NOMO-1 treated with DMSO at 0.1 percent for 48 hours (cell line): ENCODE measurements at regions not wholly inside any gene's neighbourhood (a gene's known extent, or its start where the extent isn't known, plus 50 kb on each side); places are given as distances from the start of the nearest gene placed in this dataset.

Source experiments
- DNase-seq: peaks from one replicate; lab custom pipeline; 2025; ENCODE audit not compliant: unreplicated experiment; lab: John Stamatoyannopoulos, UW

- no peak for DNase-seq
Observed at GRCh38 chr2:120948662-120949011, 213.0 kb downstream of the GLI2 start.

GRCh38 chr2:120949027-120949956 lies 213.6 kb downstream of the GLI2 start:
- DNase-seq = no peak

GRCh38 chr2:120949957-120950590 lies 214.4 kb downstream of the GLI2 start:
- no peak for DNase-seq

- no peak for DNase-seq
Observed at GRCh38 chr2:120951693-120952092, 216.0 kb downstream of the GLI2 start.

GRCh38 chr2:120952318-120952717 lies 216.7 kb downstream of the GLI2 start:
- no peak for DNase-seq

GRCh38 chr2:120953066-120953756 lies 217.5 kb downstream of the GLI2 start:
- no peak for DNase-seq

GRCh38 chr2:120953843-120954584 lies 218.3 kb downstream of the GLI2 start:
- DNase-seq = no peak

- no peak for DNase-seq
Observed at GRCh38 chr2:120954939-120955338, 219.3 kb downstream of the GLI2 start.

GRCh38 chr2:120955427-120955826 lies 219.8 kb downstream of the GLI2 start:
- DNase-seq = no peak

GRCh38 chr2:120956486-120957156 lies 221.0 kb downstream of the GLI2 start:
- no peak for DNase-seq

- no peak for DNase-seq
Observed at GRCh38 chr2:120957905-120958304, 222.2 kb downstream of the GLI2 start.

GRCh38 chr2:120958623-120959366 lies 223.1 kb downstream of the GLI2 start:
- no peak for DNase-seq

GRCh38 chr2:120959426-120959825 lies 223.8 kb downstream of the GLI2 start:
- no peak for DNase-seq

- DNase-seq = no peak
Observed at GRCh38 chr2:120960770-120961366, 225.2 kb downstream of the GLI2 start.

GRCh38 chr2:120961396-120961795 lies 225.7 kb downstream of the GLI2 start:
- no peak for DNase-seq

- DNase-seq = no peak
Observed at GRCh38 chr2:120963997-120964705, 228.5 kb downstream of the GLI2 start.

- no peak for DNase-seq
Observed at GRCh38 chr2:120964819-120965218, 229.2 kb downstream of the GLI2 start.

GRCh38 chr2:120966510-120967254 lies 231.0 kb downstream of the GLI2 start:
- DNase-seq = no peak
